OCI-LY1 (cell line): ENCODE measurements at regions not wholly inside any gene's neighbourhood (a gene's known extent, or its start where the extent isn't known, plus 50 kb on each side); places are given as distances from the start of the nearest gene placed in this dataset.

ENCODE experiments used
- H2AFZ ChIP-seq: fragments of 200-600 bp; sonication (generic), shearing (Covaris generic); 2 replicates; pipeline ENCODE4 v1.6.0; 2014; ENCODE audit warnings: antibody characterized with exemption, mild to moderate bottlenecking, low read length
- H3F3A ChIP-seq: fragments of 200-600 bp; sonication (generic), shearing (Covaris generic); 2 replicates; pipeline ENCODE4 v1.6.0; 2014; ENCODE audit warnings: mild to moderate bottlenecking, antibody characterized with exemption, low read length, moderate library complexity; ENCODE audit not compliant: insufficient read depth
- H3K27ac ChIP-seq: fragments of 200-600 bp; sonication (generic); 2 replicates; pipeline ENCODE4 v1.5.1; 2014; ENCODE audit warnings: low read length, mixed run types, mild to moderate bottlenecking, low read depth; ENCODE audit not compliant: poor library complexity, severe bottlenecking
- H3K27me3 ChIP-seq: fragments of 200-600 bp; sonication (generic); 2 replicates; pipeline ENCODE4 v1.6.0; 2014; ENCODE audit warnings: antibody characterized with exemption, mild to moderate bottlenecking, low read length, moderate library complexity; ENCODE audit not compliant: insufficient read depth
- H3K36me3 ChIP-seq: fragments of 200-600 bp; sonication (generic); 2 replicates; pipeline ENCODE4 v1.6.1; 2014; ENCODE audit warnings: mild to moderate bottlenecking, antibody characterized with exemption, low read length, moderate library complexity, mixed read lengths; ENCODE audit not compliant: insufficient read depth
- H3K4me1 ChIP-seq: fragments of 200-600 bp; sonication (generic); 2 replicates; pipeline ENCODE4 v1.5.1; 2014; ENCODE audit warnings: mild to moderate bottlenecking, low read length, moderate library complexity; ENCODE audit not compliant: insufficient read depth, severe bottlenecking
- H3K4me2 ChIP-seq: fragments of 200-600 bp; sonication (generic), shearing (Covaris generic); 2 replicates; pipeline ENCODE4 v1.6.1; 2014; ENCODE audit warnings: low read length
- H3K4me3 ChIP-seq: fragments of 200-600 bp; sonication (generic); 2 replicates; pipeline ENCODE4 v1.5.1; 2014; ENCODE audit warnings: low read length, low read depth, mild to moderate bottlenecking, mixed read lengths; ENCODE audit not compliant: poor library complexity, severe bottlenecking
- H3K79me2 ChIP-seq: fragments of 200-600 bp; shearing (Covaris generic); 2 replicates; pipeline ENCODE4 v1.6.1; 2016; ENCODE audit warnings: mixed run types, low read length, mixed read lengths; ENCODE audit not compliant: insufficient read depth
- H3K9ac ChIP-seq: fragments of 200-600 bp; sonication (generic), shearing (Covaris generic); 2 replicates; pipeline ENCODE4 v1.6.1; 2014; ENCODE audit warnings: mild to moderate bottlenecking, low read length, mixed read lengths
- H3K9me2 ChIP-seq: fragments of 200-600 bp; sonication (generic), shearing (Covaris generic); 2 replicates; pipeline ENCODE4 v1.6.1; 2014; ENCODE audit warnings: low read depth, mild to moderate bottlenecking, low read length, mixed read lengths
- H3K9me3 ChIP-seq: fragments of 200-600 bp; shearing (Covaris generic); 2 replicates; pipeline ENCODE4 v1.6.1; 2014; ENCODE audit warnings: low read length, mixed read lengths
- H4K20me1 ChIP-seq: fragments of 200-600 bp; sonication (generic), shearing (Covaris generic); 2 replicates; pipeline ENCODE4 v1.6.0; 2016; ENCODE audit warnings: mild to moderate bottlenecking, low read length; ENCODE audit not compliant: insufficient read depth
- CTCF ChIP-seq: fragments of 200-600 bp; sonication (generic), shearing (Covaris generic); IDR thresholded peaks from 2 replicates; pipeline ENCODE4 v1.5.1; 2017; ENCODE audit warnings: mild to moderate bottlenecking, antibody characterized with exemption, low read length, moderate library complexity, mixed read lengths
- EZH2 ChIP-seq: fragments of 200-600 bp; sonication (generic), shearing (Covaris generic); IDR thresholded peaks from 2 replicates; pipeline ENCODE4 v1.8.0; 2017; ENCODE audit warnings: borderline replicate concordance, mixed run types, mild to moderate bottlenecking, antibody characterized with exemption, low read length, moderate library complexity, mixed read lengths

GRCh38 chr4:53785996-53786395 is 194.7 kb upstream of the LNX1 start:
- no peak overlapping the region for H3K9ac ChIP-seq
- no peak overlapping the region for H3K4me3 ChIP-seq
- H3K36me3 ChIP-seq = no peaks in the 10 kb centered on the region
- no peaks in the 10 kb centered on the region for H3K9me3 ChIP-seq
- TF ChIP-seq CTCF (no peak), EZH2 (no peak)
- H4K20me1 ChIP-seq = no peaks in the 10 kb centered on the region
- H3K4me1 ChIP-seq = no peaks in the 10 kb centered on the region
- no peaks in the 10 kb centered on the region for H3F3A ChIP-seq
- H3K79me2 ChIP-seq = no peaks in the 10 kb centered on the region
- H3K27me3 ChIP-seq = no peaks in the 10 kb centered on the region
- H3K9me2 ChIP-seq = no peaks in the 10 kb centered on the region
- no peak overlapping the region for H3K27ac ChIP-seq
- H2AFZ ChIP-seq = no peak overlapping the region
- no peak overlapping the region for H3K4me2 ChIP-seq

- H3K9me3 ChIP-seq = no peaks in the 10 kb centered on the region
- no peaks in the 10 kb centered on the region for H3K4me1 ChIP-seq
- H3K9me2 ChIP-seq = no peaks in the 10 kb centered on the region
- H3K27me3 ChIP-seq = no peaks in the 10 kb centered on the region; the same call in 1 of the 2 replicates
- no peak overlapping the region for H2AFZ ChIP-seq
- H3K79me2 ChIP-seq = no peaks in the 10 kb centered on the region
- no peak overlapping the region for H3K4me3 ChIP-seq
- H3K4me2 ChIP-seq = no peak overlapping the region
- no peaks in the 10 kb centered on the region for H3K36me3 ChIP-seq
- H3K9ac ChIP-seq = no peak overlapping the region
- TF ChIP-seq CTCF (no peak), EZH2 (no peak)
- no peaks in the 10 kb centered on the region for H3F3A ChIP-seq
- H3K27ac ChIP-seq = no peak overlapping the region
- no peaks in the 10 kb centered on the region for H4K20me1 ChIP-seq
Measured at GRCh38 chr4:53784112-53784511, 192.8 kb upstream of the LNX1 start.

GRCh38 chr4:53783208-53783859 is 192.0 kb upstream of the LNX1 start:
- Histone ChIP-seq H3K4me3 (no peak overlapping the region), H3K27ac (no peak overlapping the region), H3K9me3 (no peaks in the 10 kb centered on the region), H3K4me1 (no peaks in the 10 kb centered on the region), H3K9me2 (no peaks in the 10 kb centered on the region), H3K36me3 (no peaks in the 10 kb centered on the region), H4K20me1 (no peaks in the 10 kb centered on the region), H3K9ac (no peak overlapping the region), H3K4me2 (no peak overlapping the region), H3K27me3 (no peaks in the 10 kb centered on the region; the same call in 1 of the 2 replicates), H2AFZ (no peak overlapping the region), H3F3A (no peaks in the 10 kb centered on the region), H3K79me2 (no peaks in the 10 kb centered on the region)
- no peak for TF ChIP-seq EZH2
- no peak for TF ChIP-seq CTCF
